HL-60 (cell line): ENCODE measurements at regions not wholly inside any gene's neighbourhood (a gene's known extent, or its start where the extent isn't known, plus 50 kb on each side); places are given as distances from the start of the nearest gene placed in this dataset.

Experiments used
- POLR2AphosphoS5 ChIP-seq: IDR thresholded peaks from 2 replicates; pipeline ENCODE4 v1.6.1; 2012; ENCODE audit warnings: low read depth
- TF ChIP-seq, protein P1 (sequence below): IDR thresholded peaks from one replicate; pipeline ENCODE4 v1.5.1; 2011; ENCODE audit warnings: low read length, control low read depth, inconsistent platforms; ENCODE audit not compliant: insufficient read depth
- TF ChIP-seq, protein P2 (sequence below): IDR thresholded peaks from 2 replicates; pipeline ENCODE4 v1.6.1; 2012; ENCODE audit warnings: low read depth; ENCODE audit not compliant: insufficient replicate concordance

DNA sequence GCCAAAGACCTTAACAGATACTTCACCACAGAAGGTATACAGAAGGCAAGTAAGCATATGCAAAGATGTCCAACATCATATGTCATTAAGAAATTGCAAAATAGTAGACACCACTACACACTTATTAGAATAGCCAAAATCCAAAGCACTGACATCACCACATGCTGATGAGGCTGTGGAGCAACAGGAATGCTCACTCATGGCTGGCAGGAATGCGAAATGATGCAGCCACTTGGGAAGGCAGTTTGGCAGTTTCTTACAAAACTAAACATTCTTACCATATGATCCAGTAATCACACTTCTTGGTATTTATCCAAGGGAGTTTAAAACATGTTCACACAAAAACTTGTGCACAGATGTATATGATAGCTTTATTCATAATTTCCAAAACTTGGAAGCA is 261.2 kb upstream of the AJAP1 start:
- TF ChIP-seq, protein P1, sequence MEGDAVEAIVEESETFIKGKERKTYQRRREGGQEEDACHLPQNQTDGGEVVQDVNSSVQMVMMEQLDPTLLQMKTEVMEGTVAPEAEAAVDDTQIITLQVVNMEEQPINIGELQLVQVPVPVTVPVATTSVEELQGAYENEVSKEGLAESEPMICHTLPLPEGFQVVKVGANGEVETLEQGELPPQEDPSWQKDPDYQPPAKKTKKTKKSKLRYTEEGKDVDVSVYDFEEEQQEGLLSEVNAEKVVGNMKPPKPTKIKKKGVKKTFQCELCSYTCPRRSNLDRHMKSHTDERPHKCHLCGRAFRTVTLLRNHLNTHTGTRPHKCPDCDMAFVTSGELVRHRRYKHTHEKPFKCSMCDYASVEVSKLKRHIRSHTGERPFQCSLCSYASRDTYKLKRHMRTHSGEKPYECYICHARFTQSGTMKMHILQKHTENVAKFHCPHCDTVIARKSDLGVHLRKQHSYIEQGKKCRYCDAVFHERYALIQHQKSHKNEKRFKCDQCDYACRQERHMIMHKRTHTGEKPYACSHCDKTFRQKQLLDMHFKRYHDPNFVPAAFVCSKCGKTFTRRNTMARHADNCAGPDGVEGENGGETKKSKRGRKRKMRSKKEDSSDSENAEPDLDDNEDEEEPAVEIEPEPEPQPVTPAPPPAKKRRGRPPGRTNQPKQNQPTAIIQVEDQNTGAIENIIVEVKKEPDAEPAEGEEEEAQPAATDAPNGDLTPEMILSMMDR, result no peak
- TF ChIP-seq, protein P2, sequence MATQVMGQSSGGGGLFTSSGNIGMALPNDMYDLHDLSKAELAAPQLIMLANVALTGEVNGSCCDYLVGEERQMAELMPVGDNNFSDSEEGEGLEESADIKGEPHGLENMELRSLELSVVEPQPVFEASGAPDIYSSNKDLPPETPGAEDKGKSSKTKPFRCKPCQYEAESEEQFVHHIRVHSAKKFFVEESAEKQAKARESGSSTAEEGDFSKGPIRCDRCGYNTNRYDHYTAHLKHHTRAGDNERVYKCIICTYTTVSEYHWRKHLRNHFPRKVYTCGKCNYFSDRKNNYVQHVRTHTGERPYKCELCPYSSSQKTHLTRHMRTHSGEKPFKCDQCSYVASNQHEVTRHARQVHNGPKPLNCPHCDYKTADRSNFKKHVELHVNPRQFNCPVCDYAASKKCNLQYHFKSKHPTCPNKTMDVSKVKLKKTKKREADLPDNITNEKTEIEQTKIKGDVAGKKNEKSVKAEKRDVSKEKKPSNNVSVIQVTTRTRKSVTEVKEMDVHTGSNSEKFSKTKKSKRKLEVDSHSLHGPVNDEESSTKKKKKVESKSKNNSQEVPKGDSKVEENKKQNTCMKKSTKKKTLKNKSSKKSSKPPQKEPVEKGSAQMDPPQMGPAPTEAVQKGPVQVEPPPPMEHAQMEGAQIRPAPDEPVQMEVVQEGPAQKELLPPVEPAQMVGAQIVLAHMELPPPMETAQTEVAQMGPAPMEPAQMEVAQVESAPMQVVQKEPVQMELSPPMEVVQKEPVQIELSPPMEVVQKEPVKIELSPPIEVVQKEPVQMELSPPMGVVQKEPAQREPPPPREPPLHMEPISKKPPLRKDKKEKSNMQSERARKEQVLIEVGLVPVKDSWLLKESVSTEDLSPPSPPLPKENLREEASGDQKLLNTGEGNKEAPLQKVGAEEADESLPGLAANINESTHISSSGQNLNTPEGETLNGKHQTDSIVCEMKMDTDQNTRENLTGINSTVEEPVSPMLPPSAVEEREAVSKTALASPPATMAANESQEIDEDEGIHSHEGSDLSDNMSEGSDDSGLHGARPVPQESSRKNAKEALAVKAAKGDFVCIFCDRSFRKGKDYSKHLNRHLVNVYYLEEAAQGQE, result no peak
- no peak for TF ChIP-seq POLR2AphosphoS5
